Epidermal melanocyte (primary cell): ENCODE measurements at regions not wholly inside any gene's neighbourhood (a gene's known extent, or its start where the extent isn't known, plus 50 kb on each side); places are given as distances from the start of the nearest gene placed in this dataset.
"Not testable (repeated sequence)": the region's sequence is repeated elsewhere in the genome, so short reads cannot be mapped to it uniquely, and the experiment has no call there.

Experiments used
- DNase-seq: peaks from one replicate; pipeline ENCODE4 v3.0.0; 2011; ENCODE audit warnings: low spot score; ENCODE audit not compliant: insufficient read length

GRCh38 chr2:8380026-8380425 lies 301.8 kb upstream of the ID2 start:
- no peak for DNase-seq

GRCh38 chr2:8380566-8380965 lies 301.3 kb upstream of the ID2 start:
- DNase-seq, result no peak

GRCh38 chr2:8382485-8382884 lies 299.4 kb upstream of the ID2 start:
- no peak for DNase-seq

GRCh38 chr2:8386748-8387147 lies 295.1 kb upstream of the ID2 start:
- DNase-seq, result not testable (repeated sequence)

- DNase-seq, result no peak
Measured at GRCh38 chr2:8388781-8389180, 293.1 kb upstream of the ID2 start.

GRCh38 chr2:8389431-8390108 lies 292.3 kb upstream of the ID2 start:
- DNase-seq, result no peak

GRCh38 chr2:8391126-8391525 lies 290.7 kb upstream of the ID2 start:
- no peak for DNase-seq

- no peak for DNase-seq
Measured at GRCh38 chr2:8391584-8391983, 290.3 kb upstream of the ID2 start.

- no peak for DNase-seq
Measured at GRCh38 chr2:8392098-8392866, 289.6 kb upstream of the ID2 start.

- DNase-seq, result no peak
Measured at GRCh38 chr2:8393506-8393905, 288.4 kb upstream of the ID2 start.

GRCh38 chr2:8394131-8394530 lies 287.7 kb upstream of the ID2 start:
- DNase-seq, result no peak

GRCh38 chr2:8394569-8395359 lies 287.1 kb upstream of the ID2 start:
- no peak for DNase-seq

- DNase-seq, result no peak
Measured at GRCh38 chr2:8395718-8396117, 286.1 kb upstream of the ID2 start.

- DNase-seq, result no peak
Measured at GRCh38 chr2:8398040-8398668, 283.7 kb upstream of the ID2 start.

- DNase-seq, result no peak
Measured at GRCh38 chr2:8399731-8400130, 282.1 kb upstream of the ID2 start.

GRCh38 chr2:8400196-8400595 lies 281.7 kb upstream of the ID2 start:
- DNase-seq, result no peak

GRCh38 chr2:8402222-8402621 lies 279.6 kb upstream of the ID2 start:
- no peak for DNase-seq

GRCh38 chr2:8403876-8404275 lies 278.0 kb upstream of the ID2 start:
- no peak for DNase-seq

GRCh38 chr2:8405334-8405733 lies 276.5 kb upstream of the ID2 start:
- DNase-seq, result no peak

- DNase-seq, result no peak
Measured at GRCh38 chr2:8406271-8406670, 275.6 kb upstream of the ID2 start.

- no peak for DNase-seq
Measured at GRCh38 chr2:8407332-8407731, 274.5 kb upstream of the ID2 start.
